Kidney (tissue), 13 donors: ENCODE measurements at regions not wholly inside any gene's neighbourhood (a gene's known extent, or its start where the extent isn't known, plus 50 kb on each side); places are given as distances from the start of the nearest gene placed in this dataset.

Source experiments
- DNase-seq, 5 donors: peaks; one replicate each; pipeline ENCODE4 v3.0.0-alpha.2; 2013 to 2020
- FAIRE-seq: peaks from 2 replicates; lab custom pipeline; 2012; peaks lifted over from hg19 to GRCh38; lab: Jason Lieb, UNC
- H3K27ac ChIP-seq, 2 donors: one replicate each; pipeline ENCODE4 v1.7.0; 2013; ENCODE audit warnings: low read depth in 2 of 2, low read length in 2 of 2, inconsistent platforms in 1 of 2
- H3K27me3 ChIP-seq: one replicate; pipeline ENCODE4 v1.7.1; 2013; ENCODE audit warnings: low read length, inconsistent platforms; ENCODE audit not compliant: control insufficient read depth, insufficient read depth
- H3K36me3 ChIP-seq, 3 donors: one replicate each; pipeline versions ENCODE4 v1.7.0 to v1.7.1; 2013; ENCODE audit warnings: low read length in 3 of 3, control low read depth in 1 of 3, inconsistent platforms in 1 of 3; ENCODE audit not compliant: insufficient read depth in 3 of 3, control insufficient read depth in 2 of 3
- H3K4me1 ChIP-seq, 3 donors: one replicate each; pipeline versions ENCODE4 v1.7.0 to v1.7.1; 2013; ENCODE audit warnings: low read length in 3 of 3, inconsistent platforms in 1 of 3, low read depth in 1 of 3; ENCODE audit not compliant: control insufficient read depth in 2 of 3, insufficient read depth in 2 of 3
- H3K4me3 ChIP-seq, 3 donors: one replicate each; pipeline versions ENCODE4 v1.7.0 to v1.8.1; 2013; ENCODE audit warnings: low read length in 3 of 3, control low read depth in 1 of 3, inconsistent platforms in 1 of 3
- H3K9ac ChIP-seq, 3 donors: one replicate each; pipeline versions ENCODE4 v1.7.0 to v1.7.1; 2013; ENCODE audit warnings: low read length in 3 of 3, control low read depth in 1 of 3, inconsistent platforms in 1 of 3
- H3K9me3 ChIP-seq, 3 donors: one replicate each; pipeline versions ENCODE4 v1.7.0 to v1.7.1; 2013; ENCODE audit warnings: low read length in 3 of 3, control low read depth in 1 of 3, inconsistent platforms in 1 of 3; ENCODE audit not compliant: control insufficient read depth in 2 of 3, insufficient read depth in 1 of 3
- CTCF ChIP-seq: IDR thresholded peaks from 3 replicates; pipeline ENCODE4 v1.5.1; 2012; ENCODE audit warnings: mild to moderate bottlenecking, moderate library complexity, borderline replicate concordance; ENCODE audit not compliant: insufficient read depth; ENCODE audit errors: extremely low read depth
- intact Hi-C: fragments of 100-400 bp; cut with DNase I; formaldehyde crosslinking; loops from one replicate; pipeline ENCODE4 v1.11.1; 2022
- donor health status: control.
- donor health status: control.
- donor health status: control.
- donor health status: control.
- donor health status: control.
- donor health status: DM: yes; HTN: yes; CAD: no.
- donor health status: Normal renal cell carcinoma (clear cell type).

DNA sequence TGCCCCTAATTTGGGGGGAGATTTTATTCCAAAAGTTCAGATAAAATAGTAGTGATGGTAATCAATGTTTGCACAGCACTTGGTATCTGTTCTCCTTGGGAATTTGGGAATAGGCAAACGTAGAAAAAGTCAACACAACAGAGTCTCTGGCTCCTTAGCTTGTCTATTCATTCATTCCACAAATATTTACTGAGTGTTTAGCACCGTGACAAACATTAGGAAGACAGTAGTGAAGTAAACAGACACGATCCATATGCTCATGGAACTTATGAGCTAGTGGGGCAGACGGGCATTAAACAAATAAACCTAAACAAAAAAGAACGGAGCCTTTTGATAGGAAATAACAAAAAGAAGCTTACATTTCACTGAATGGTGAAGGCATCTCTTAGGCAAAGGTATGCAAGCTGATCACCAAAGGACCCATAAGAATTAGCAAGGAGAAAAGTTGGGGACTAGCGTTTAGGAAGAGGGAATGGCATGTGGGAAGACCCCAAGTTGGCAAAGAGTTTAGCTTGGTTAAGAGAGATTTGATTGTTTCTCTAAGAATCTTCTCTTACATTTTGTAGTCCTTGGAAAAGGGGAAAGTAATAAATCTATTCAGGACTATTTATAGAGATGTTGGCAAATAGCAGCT lies 243.9 kb upstream of the NPY start:
- H3K9me3 ChIP-seq, result no peaks in the 10 kb centered on the region
- intact Hi-C loops, result no loop called here
- no peak overlapping the region for H3K4me3 ChIP-seq
- TF ChIP-seq CTCF, result no peak
- H3K9ac ChIP-seq, result no peak overlapping the region
- no peak overlapping the region for H3K27ac ChIP-seq
- no peak for DNase-seq
- no peak for FAIRE-seq
- no peaks in the 10 kb centered on the region for H3K36me3 ChIP-seq
- H3K27me3 ChIP-seq, result no peaks in the 10 kb centered on the region
- H3K4me1 ChIP-seq, result no peaks in the 10 kb centered on the region

- no peak for DNase-seq
- no peak for TF ChIP-seq CTCF
- Histone ChIP-seq H3K36me3 (no peaks in the 10 kb centered on the region), H3K27ac (no peak overlapping the region), H3K9me3 (no peaks in the 10 kb centered on the region), H3K4me1 (no peaks in the 10 kb centered on the region), H3K4me3 (no peak overlapping the region), H3K27me3 (no peaks in the 10 kb centered on the region), H3K9ac (no peak overlapping the region)
- no peak for FAIRE-seq
- intact Hi-C loops, result no loop called here
Observed at GRCh38 chr7:24042028-24042427, 242.0 kb upstream of the NPY start.

DNA sequence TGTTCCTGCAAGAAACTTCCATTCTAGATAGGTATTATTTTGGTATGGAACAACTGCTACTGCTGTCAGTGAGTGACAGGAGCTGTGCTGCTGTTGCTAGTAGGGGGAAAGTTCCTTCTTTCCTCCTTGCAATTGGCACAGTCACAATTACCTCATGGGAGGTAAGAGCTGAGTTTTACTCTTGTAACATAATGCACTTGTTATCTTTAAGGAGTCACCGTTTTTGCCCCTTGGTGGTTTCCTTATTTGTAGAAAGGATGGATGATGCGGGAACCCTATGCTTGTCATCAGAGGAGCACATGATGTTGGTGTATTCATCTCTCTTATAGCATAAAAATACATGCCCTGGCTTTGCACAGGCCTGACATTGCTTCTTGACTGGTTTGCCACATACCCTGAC lies 234.7 kb upstream of the NPY start:
- no peaks in the 10 kb centered on the region for H3K4me1 ChIP-seq
- H3K9me3 ChIP-seq, result no peaks in the 10 kb centered on the region
- FAIRE-seq, result no peak
- no peak for DNase-seq
- no peak overlapping the region for H3K4me3 ChIP-seq
- TF ChIP-seq CTCF, result no peak
- H3K9ac ChIP-seq, result no peak overlapping the region
- H3K36me3 ChIP-seq, result no peaks in the 10 kb centered on the region
- intact Hi-C loops, result no loop called here
- no peak overlapping the region for H3K27ac ChIP-seq
- no peaks in the 10 kb centered on the region for H3K27me3 ChIP-seq
